ENCODE measurements at regions not wholly inside any gene's neighbourhood (a gene's known extent, or its start where the extent isn't known, plus 50 kb on each side); places are given as distances from the start of the nearest gene placed in this dataset.

- FAIRE-seq: no peak
- TF ChIP-seq TFAM (CRISPR knock-in tag; conservative IDR thresholded peaks at IDR 0.05): no peak
- TF ChIP-seq E2F1 (CRISPR knock-in tag; IDR thresholded peaks at IDR 0.05): no peak
- TF ChIP-seq ZNF449 (CRISPR knock-in tag; IDR thresholded peaks at IDR 0.05): no peak
- TF ChIP-seq ARID4B (CRISPR knock-in tag; IDR thresholded peaks at IDR 0.05): no peak
- TF ChIP-seq PHF20 (IDR thresholded peaks at IDR 0.05; ENCODE audit: partially characterized antibody): no peak
- H3K4me2 ChIP-seq (ENCODE audit: insufficient read depth, low read length): no peak overlapping the region
- no peaks in the 10 kb centered on the region for H4K20me1 ChIP-seq (replicated peaks; ENCODE audit: control insufficient read depth, insufficient read depth, low read length)
- ATAC-seq: no peak
- no peak overlapping the region for H3K9ac ChIP-seq (ENCODE audit: insufficient read depth in 1 of 2, low read depth in 2 of 2, low read length in 2 of 2)
- no peak overlapping the region for H3K27ac ChIP-seq (ENCODE audit: extremely low read depth, low read depth, low read length)
- no peaks in the 10 kb centered on the region for H3K9me3 ChIP-seq (replicated peaks; ENCODE audit: control insufficient read depth, insufficient read depth, low read depth, low read length)
- intact Hi-C loops (cut with micrococcal nuclease) (no loop called here), in situ Hi-C loops (cut with MboI) (no loop called here)
- H3K36me3 ChIP-seq (ENCODE audit: control insufficient read depth, insufficient read depth, low read length): no peaks in the 10 kb centered on the region
- no peak for DNase-seq (ENCODE audit: extremely low read depth in 1 of 4, low spot score in 3 of 4)
- H2AFZ ChIP-seq (ENCODE audit: low read depth, low read length): no peak overlapping the region
- ChIA-PET POLR2A (no interaction called here), CTCF (ENCODE audit: low intra/inter-chr PET ratio) (no interaction called here)
- no CpG with 5 or more reads among the region's 1 CpG for WGBS (ENCODE audit: insufficient coverage, low coverage, missing lambda C conversion rate)
- no peaks in the 10 kb centered on the region for H3K4me1 ChIP-seq (replicated peaks in 1 of 2; ENCODE audit: control insufficient read depth in 2 of 2, insufficient read depth in 2 of 2, low read length in 2 of 2)
- no peaks in the 10 kb centered on the region for H3K79me2 ChIP-seq (ENCODE audit: control insufficient read depth, insufficient read depth, low read length)
- no peaks in the 10 kb centered on the region for H3K9me1 ChIP-seq (ENCODE audit: control insufficient read depth, insufficient read depth, low read length)
- no peak overlapping the region for H3K4me3 ChIP-seq
- no peaks in the 10 kb centered on the region for H3K27me3 ChIP-seq (ENCODE audit: control insufficient read depth in 2 of 2, insufficient read depth in 2 of 2, low read length in 2 of 2)
- BruUV-seq (replicated peaks): no TSS peak
These were observed 1483.7 kb upstream of the ACO1 start for GRCh38 chr9:30900706-30901105.

Data from K562 (cell line).